Left ventricle myocardium inferior (tissue), 1 donor: ENCODE measurements at regions not wholly inside any gene's neighbourhood (a gene's known extent, or its start where the extent isn't known, plus 50 kb on each side); places are given as distances from the start of the nearest gene placed in this dataset.

Source experiments
- DNase-seq: peaks from one replicate; pipeline ENCODE4 v3.0.0-alpha.2; 2020
- H3K27ac ChIP-seq: fragments of 200-600 bp; replicated peaks from 2 replicates; pipeline ENCODE4 v1.8.0; 2021
- H3K27me3 ChIP-seq: fragments of 200-600 bp; 2 replicates; pipeline ENCODE4 v1.8.0; 2021; ENCODE audit warnings: low read depth
- H3K36me3 ChIP-seq: fragments of 200-600 bp; 2 replicates; pipeline ENCODE4 v1.8.0; 2021
- H3K4me1 ChIP-seq: fragments of 200-600 bp; 2 replicates; pipeline ENCODE4 v1.8.0; 2021
- H3K4me3 ChIP-seq: fragments of 200-600 bp; 2 replicates; pipeline ENCODE4 v1.8.0; 2021; ENCODE audit warnings: mild to moderate bottlenecking, moderate library complexity
- H3K9me3 ChIP-seq: fragments of 200-600 bp; replicated peaks from 2 replicates; pipeline ENCODE4 v1.8.0; 2021
- CTCF ChIP-seq: fragments of 200-600 bp; IDR thresholded peaks from 2 replicates; pipeline ENCODE4 v1.8.0; 2021; ENCODE audit warnings: antibody characterized with exemption, mild to moderate bottlenecking, borderline replicate concordance
- intact Hi-C: fragments of 100-400 bp; cut with micrococcal nuclease; formaldehyde crosslinking; loops from one replicate; pipeline ENCODE4 v1.11.0; 2022
- donor health status: DM: no; HTN: yes; CAD: no; lungs with severe emphysema.

DNA sequence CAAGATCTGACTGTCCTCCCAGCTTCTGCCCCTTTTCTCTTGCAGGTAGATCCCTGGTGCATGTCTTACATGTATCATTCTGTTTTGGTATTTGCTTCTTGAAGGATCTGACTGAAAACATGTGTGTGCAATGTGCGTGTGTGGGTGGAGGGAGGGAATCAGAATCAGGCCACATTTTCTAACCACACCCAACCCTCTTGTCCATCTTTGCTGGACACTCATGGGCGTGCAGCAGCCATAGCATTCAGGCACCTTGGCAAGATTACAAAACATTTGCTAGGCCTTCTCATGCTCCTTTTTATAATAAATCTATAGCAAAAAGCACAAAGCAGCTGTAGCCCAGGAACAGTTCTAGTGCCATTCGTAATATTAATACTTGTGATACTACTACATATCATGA lies 233.6 kb upstream of the E2F7 start:
- H3K4me1 ChIP-seq = no peaks in the 10 kb centered on the region
- no peaks in the 10 kb centered on the region for H3K27me3 ChIP-seq
- H3K27ac ChIP-seq = no peak overlapping the region
- no peaks in the 10 kb centered on the region for H3K9me3 ChIP-seq
- intact Hi-C loops = no loop called here
- H3K4me3 ChIP-seq = no peak overlapping the region
- H3K36me3 ChIP-seq = no peaks in the 10 kb centered on the region
- DNase-seq = no peak
- TF ChIP-seq CTCF = no peak

DNA sequence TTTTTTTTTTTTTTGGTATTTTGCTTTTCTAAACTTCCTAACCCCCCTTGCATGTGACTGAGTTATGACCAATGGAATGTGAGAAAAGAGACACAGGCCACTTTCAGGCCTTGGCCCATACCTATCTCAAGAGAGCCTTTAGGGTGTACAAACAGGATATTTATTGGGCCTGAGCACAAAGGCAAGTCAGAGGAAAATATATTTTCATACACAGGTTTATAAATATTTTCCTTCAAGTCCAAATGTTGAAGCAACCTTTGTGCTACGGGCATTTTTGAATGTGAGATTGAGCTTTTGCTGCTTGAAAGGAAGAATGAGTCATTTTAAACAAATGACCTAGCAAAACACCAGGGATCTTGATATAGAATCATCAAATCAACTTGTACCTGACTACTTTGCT lies 228.6 kb upstream of the E2F7 start:
- Histone ChIP-seq H3K4me3 (no peak overlapping the region), H3K27ac (no peak overlapping the region), H3K4me1 (no peaks in the 10 kb centered on the region), H3K9me3 (peaks cover 6% of the 10 kb centered on the region), H3K27me3 (no peaks in the 10 kb centered on the region), H3K36me3 (no peaks in the 10 kb centered on the region)
- no peak for DNase-seq
- intact Hi-C loops = no loop called here
- TF ChIP-seq CTCF = no peak

- H3K27ac ChIP-seq = no peak overlapping the region
- no peak for DNase-seq
- H3K4me1 ChIP-seq = no peaks in the 10 kb centered on the region
- no peak overlapping the region for H3K4me3 ChIP-seq
- no peaks in the 10 kb centered on the region for H3K27me3 ChIP-seq
- intact Hi-C loops = no loop called here
- H3K36me3 ChIP-seq = no peaks in the 10 kb centered on the region
- no peak for TF ChIP-seq CTCF
- no peaks in the 10 kb centered on the region for H3K9me3 ChIP-seq
These were observed 209.6 kb upstream of the E2F7 start for GRCh38 chr12:77274926-77275325.

DNA sequence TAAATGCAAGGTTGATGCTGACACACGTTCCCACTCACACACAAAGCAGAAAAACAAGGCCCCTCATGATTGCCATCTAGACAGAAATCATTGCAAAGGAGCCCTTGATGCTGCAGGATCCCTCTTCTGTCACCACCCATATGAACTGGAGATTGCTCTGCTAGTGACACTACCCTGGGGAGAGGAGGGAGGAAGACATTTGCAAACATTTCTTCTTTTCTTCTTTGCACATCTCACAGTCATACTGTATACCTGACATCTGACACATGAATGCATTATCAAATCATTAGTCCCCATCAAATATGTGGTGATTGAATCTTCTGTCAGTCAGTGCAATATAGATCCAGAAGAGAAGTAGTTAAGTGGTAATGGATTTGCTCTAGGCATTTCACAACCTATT lies 208.5 kb upstream of the E2F7 start:
- intact Hi-C loops = no loop called here
- Histone ChIP-seq H3K4me3 (no peak overlapping the region), H3K27me3 (no peaks in the 10 kb centered on the region), H3K4me1 (no peaks in the 10 kb centered on the region), H3K27ac (no peak overlapping the region), H3K36me3 (no peaks in the 10 kb centered on the region), H3K9me3 (no peaks in the 10 kb centered on the region)
- no peak for TF ChIP-seq CTCF
- DNase-seq = no peak

GRCh38 chr12:77256956-77257355 lies 191.6 kb upstream of the E2F7 start:
- Histone ChIP-seq H3K9me3 (no peaks in the 10 kb centered on the region), H3K4me3 (no peak overlapping the region), H3K36me3 (no peaks in the 10 kb centered on the region), H3K27ac (no peak overlapping the region), H3K4me1 (no peaks in the 10 kb centered on the region), H3K27me3 (no peaks in the 10 kb centered on the region)
- no peak for DNase-seq
- intact Hi-C loops = no loop called here
- TF ChIP-seq CTCF = no peak

GRCh38 chr12:77253321-77253720 lies 188.0 kb upstream of the E2F7 start:
- Histone ChIP-seq H3K36me3 (no peaks in the 10 kb centered on the region), H3K27ac (no peak overlapping the region), H3K27me3 (no peaks in the 10 kb centered on the region), H3K4me1 (no peaks in the 10 kb centered on the region), H3K9me3 (no peaks in the 10 kb centered on the region), H3K4me3 (no peak overlapping the region)
- no peak for DNase-seq
- intact Hi-C loops = no loop called here
- no peak for TF ChIP-seq CTCF
